ENCODE measurements at regions not wholly inside any gene's neighbourhood (a gene's known extent, or its start where the extent isn't known, plus 50 kb on each side); places are given as distances from the start of the nearest gene placed in this dataset.
A peak's percentile ranks its signal among the peaks of the same experiment; 100 is the strongest.

DNA sequence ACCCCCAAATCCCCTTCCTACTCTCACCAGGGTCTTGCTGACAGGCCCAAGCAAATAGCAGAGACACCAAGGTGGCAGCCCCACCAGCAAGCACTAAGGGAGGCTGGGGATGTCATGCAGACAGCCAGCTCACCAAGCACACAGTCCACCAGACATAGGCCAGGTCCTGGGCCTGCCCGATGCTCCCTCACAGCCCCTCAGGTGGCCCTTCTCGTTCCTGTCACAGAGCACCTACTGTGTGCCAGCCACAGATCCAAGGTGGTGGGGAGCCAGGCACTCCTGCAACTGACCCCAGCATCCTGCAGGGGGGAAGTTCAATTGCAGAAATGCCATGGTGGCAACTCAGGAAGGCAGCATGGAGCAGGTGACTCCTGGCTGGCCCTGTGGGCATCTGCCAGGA is 60.5 kb upstream of the PNMA1 start:
- no peaks in the 10 kb centered on the region for H3K36me3 Mint-ChIP-seq (ENCODE audit: insufficient read depth)
- no peak overlapping the region for H3K27ac Mint-ChIP-seq
- no peak overlapping the region for H3K4me3 Mint-ChIP-seq (ENCODE audit: low read depth)
- no peak for DNase-seq (ENCODE audit: low spot score, unreplicated experiment)
- peaks cover 19% of the 10 kb centered on the region for H3K4me1 Mint-ChIP-seq (ENCODE audit: low read depth)
- H3K9me3 Mint-ChIP-seq (ENCODE audit: low read depth), result no peaks in the 10 kb centered on the region
- TF ChIP-seq, protein P1, sequence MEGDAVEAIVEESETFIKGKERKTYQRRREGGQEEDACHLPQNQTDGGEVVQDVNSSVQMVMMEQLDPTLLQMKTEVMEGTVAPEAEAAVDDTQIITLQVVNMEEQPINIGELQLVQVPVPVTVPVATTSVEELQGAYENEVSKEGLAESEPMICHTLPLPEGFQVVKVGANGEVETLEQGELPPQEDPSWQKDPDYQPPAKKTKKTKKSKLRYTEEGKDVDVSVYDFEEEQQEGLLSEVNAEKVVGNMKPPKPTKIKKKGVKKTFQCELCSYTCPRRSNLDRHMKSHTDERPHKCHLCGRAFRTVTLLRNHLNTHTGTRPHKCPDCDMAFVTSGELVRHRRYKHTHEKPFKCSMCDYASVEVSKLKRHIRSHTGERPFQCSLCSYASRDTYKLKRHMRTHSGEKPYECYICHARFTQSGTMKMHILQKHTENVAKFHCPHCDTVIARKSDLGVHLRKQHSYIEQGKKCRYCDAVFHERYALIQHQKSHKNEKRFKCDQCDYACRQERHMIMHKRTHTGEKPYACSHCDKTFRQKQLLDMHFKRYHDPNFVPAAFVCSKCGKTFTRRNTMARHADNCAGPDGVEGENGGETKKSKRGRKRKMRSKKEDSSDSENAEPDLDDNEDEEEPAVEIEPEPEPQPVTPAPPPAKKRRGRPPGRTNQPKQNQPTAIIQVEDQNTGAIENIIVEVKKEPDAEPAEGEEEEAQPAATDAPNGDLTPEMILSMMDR (IDR thresholded peaks at IDR 0.05; ENCODE audit: unreplicated experiment), result no peak
- no peaks in the 10 kb centered on the region for H3K27me3 Mint-ChIP-seq

DNA sequence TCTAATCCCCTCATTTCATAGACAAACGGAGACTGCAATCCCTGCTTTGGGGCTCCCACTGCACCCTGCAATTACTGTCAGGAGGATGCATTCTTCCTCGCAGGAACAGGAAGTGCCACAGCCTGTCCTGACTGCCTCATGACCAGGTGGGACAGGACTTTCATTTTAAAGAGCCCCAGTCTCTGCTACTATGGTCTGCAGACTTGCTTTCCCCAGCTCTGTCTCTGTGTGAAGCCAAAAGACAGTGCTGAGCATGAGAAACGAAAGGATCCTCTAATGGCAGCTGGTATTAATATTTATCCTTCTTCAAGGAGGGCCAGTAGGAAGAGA is 60.0 kb upstream of the PNMA1 start:
- Mint-ChIP-seq H3K4me1 (ENCODE audit: low read depth) (peaks cover 19% of the 10 kb centered on the region), H3K36me3 (ENCODE audit: insufficient read depth) (no peaks in the 10 kb centered on the region)

DNA sequence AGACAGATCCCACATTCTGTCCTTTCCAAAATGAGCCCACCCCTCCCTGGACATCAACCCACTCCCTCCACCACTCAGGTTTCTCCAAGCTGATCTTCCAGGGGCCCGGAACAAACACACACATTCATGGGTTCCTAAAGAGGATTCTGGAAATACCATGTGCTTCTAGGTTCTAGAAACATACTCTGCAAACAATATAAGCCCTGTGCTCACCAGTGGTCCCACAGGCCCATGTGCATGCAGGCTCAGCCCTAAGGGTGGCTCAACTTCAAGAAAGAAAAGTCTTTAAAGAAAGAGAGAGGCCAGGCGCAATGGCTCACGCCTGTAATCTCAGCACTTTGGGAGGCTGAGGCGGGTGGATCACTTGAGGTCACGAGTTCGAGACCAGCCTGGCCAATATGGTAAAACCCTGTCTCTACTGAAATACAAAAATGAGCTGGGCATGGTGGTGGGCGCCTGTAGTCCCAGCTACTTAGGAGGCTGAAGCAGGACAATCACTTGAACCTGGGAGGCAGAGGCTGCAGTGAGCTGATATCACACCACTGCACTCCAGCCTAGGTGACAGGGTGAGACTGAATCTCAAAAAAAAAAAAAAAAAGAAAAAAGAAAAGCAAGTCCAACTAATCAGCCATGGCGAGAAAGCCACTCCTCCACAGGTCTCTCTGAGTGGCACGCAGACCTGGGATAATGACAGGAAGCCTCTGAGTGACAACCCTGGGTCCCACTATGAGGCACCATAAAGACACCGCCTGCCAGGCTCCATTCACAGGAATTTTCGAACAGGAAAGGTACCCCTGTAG is 59.5 kb upstream of the PNMA1 start:
- DNase-seq (ENCODE audit: low spot score, unreplicated experiment), result no peak
- Mint-ChIP-seq H3K36me3 (ENCODE audit: insufficient read depth) (no peaks in the 10 kb centered on the region), H3K4me3 (ENCODE audit: low read depth) (no peak overlapping the region), H3K27ac (no peak overlapping the region), H3K9me3 (ENCODE audit: low read depth) (no peaks in the 10 kb centered on the region), H3K27me3 (no peaks in the 10 kb centered on the region), H3K4me1 (ENCODE audit: low read depth) (peaks cover 24% of the 10 kb centered on the region)
- TF ChIP-seq, protein P1 (IDR thresholded peaks at IDR 0.05; ENCODE audit: unreplicated experiment), result no peak

More for the DNA sequence above, 60.0 kb upstream of the PNMA1 start:
- Mint-ChIP-seq H3K9me3 (ENCODE audit: low read depth) (no peaks in the 10 kb centered on the region), H3K27ac (no peak overlapping the region), H3K27me3 (no peaks in the 10 kb centered on the region), H3K4me3 (ENCODE audit: low read depth) (no peak overlapping the region)
- TF ChIP-seq, protein P1 (IDR thresholded peaks at IDR 0.05; ENCODE audit: unreplicated experiment), result no peak
- no peak for DNase-seq (ENCODE audit: low spot score, unreplicated experiment)

DNA sequence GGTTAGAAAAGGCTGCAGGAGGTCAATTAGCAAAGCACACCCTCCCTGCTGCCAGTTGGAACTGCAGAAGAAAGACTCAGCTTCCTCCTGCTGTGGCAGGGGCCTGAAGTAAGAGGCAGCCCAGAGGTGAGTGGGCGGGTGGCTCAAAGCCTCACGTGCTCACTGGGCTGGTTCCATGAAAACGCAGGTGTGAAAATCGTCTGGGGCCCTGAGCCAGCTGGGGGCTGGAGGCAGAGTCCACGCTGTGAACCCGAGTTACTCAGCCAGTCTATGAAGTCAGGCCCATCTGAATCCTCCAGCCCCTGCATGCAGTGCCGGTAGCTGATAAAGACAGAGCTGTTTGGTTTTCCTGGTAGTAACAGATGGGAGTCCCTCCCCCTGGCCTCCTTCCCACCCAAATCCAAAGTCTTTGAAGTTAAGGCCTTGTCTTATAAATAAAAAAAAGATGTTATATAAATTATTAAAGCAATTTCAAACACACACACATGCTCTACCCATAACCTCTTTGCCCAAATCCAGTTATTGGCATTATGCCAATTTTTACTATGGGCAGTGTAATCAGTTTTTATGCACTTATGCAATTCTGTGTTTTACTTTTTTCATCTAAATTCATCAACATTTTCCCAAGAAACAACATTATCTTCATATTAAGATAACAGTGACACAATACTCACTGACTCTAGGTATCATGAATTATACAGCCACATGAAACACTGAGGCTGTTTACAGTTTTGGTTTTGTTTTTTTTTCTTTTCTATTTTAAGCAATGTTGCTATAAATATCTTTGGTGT is 57.9 kb upstream of the PNMA1 start:
- no peaks in the 10 kb centered on the region for H3K27me3 Mint-ChIP-seq

More for the DNA sequence above, 57.9 kb upstream of the PNMA1 start:
- no peak for DNase-seq (ENCODE audit: low spot score, unreplicated experiment)
- Mint-ChIP-seq H3K36me3 (ENCODE audit: insufficient read depth) (no peaks in the 10 kb centered on the region), H3K4me1 (ENCODE audit: low read depth) (peaks cover 24% of the 10 kb centered on the region), H3K9me3 (ENCODE audit: low read depth) (no peaks in the 10 kb centered on the region), H3K4me3 (ENCODE audit: low read depth) (no peak overlapping the region), H3K27ac (peak overlapping the region; percentile 85)
- TF ChIP-seq, protein P1 (IDR thresholded peaks at IDR 0.05; ENCODE audit: unreplicated experiment), result no peak

Data from progenitor cell of endocrine pancreas (in vitro differentiated cells).